SH-SY5Y (cell line): ENCODE measurements at regions not wholly inside any gene's neighbourhood (a gene's known extent, or its start where the extent isn't known, plus 50 kb on each side); places are given as distances from the start of the nearest gene placed in this dataset.

Experiments used
- GATA2 ChIP-seq: IDR thresholded peaks from 2 replicates; pipeline ENCODE4 v1.6.1; 2011; ENCODE audit warnings: mild to moderate bottlenecking, low read depth, low read length
- GATA3 ChIP-seq: IDR thresholded peaks from 2 replicates; pipeline ENCODE4 v1.6.1; 2011; ENCODE audit warnings: low read depth, mild to moderate bottlenecking, low read length, moderate library complexity

GRCh38 chrX:107549504-107549903, 78.8 kb upstream of the PRPS1 start:
- TF ChIP-seq GATA2: no peak
- no peak for TF ChIP-seq GATA3

- TF ChIP-seq GATA2 (no peak), GATA3 (no peak)
Measured at GRCh38 chrX:107551546-107551945, 76.8 kb upstream of the PRPS1 start.

GRCh38 chrX:107552930-107553329, 75.4 kb upstream of the PRPS1 start:
- TF ChIP-seq GATA2 (no peak), GATA3 (no peak)

GRCh38 chrX:107556967-107557366, 71.3 kb upstream of the PRPS1 start:
- TF ChIP-seq GATA2 (no peak), GATA3 (no peak)

GRCh38 chrX:107559506-107559905, 68.8 kb upstream of the PRPS1 start:
- TF ChIP-seq GATA3: no peak
- no peak for TF ChIP-seq GATA2

GRCh38 chrX:107560041-107560440, 68.3 kb upstream of the PRPS1 start:
- TF ChIP-seq GATA3 (no peak), GATA2 (no peak)

GRCh38 chrX:107560980-107561379, 67.3 kb upstream of the PRPS1 start:
- no peak for TF ChIP-seq GATA2
- TF ChIP-seq GATA3: no peak

- TF ChIP-seq GATA2 (no peak), GATA3 (no peak)
Measured at GRCh38 chrX:107561468-107562215, 66.7 kb upstream of the PRPS1 start.

- TF ChIP-seq GATA3 (no peak), GATA2 (no peak)
Measured at GRCh38 chrX:107562482-107562881, 65.8 kb upstream of the PRPS1 start.

- no peak for TF ChIP-seq GATA3
- TF ChIP-seq GATA2: no peak
Measured at GRCh38 chrX:107563824-107564223, 64.5 kb upstream of the PRPS1 start.

- TF ChIP-seq GATA2 (no peak), GATA3 (no peak)
Measured at GRCh38 chrX:107565015-107565414, 63.3 kb upstream of the PRPS1 start.

- no peak for TF ChIP-seq GATA3
- TF ChIP-seq GATA2: no peak
Measured at GRCh38 chrX:107565931-107566603, 62.2 kb upstream of the PRPS1 start.

- no peak for TF ChIP-seq GATA2
- no peak for TF ChIP-seq GATA3
Measured at GRCh38 chrX:107566604-107567262, 61.6 kb upstream of the PRPS1 start.

- TF ChIP-seq GATA3 (no peak), GATA2 (no peak)
Measured at GRCh38 chrX:107567370-107567769, 60.9 kb upstream of the PRPS1 start.

GRCh38 chrX:107571296-107571998, 56.9 kb upstream of the PRPS1 start:
- TF ChIP-seq GATA2: no peak
- no peak for TF ChIP-seq GATA3
